ENCODE measurements at regions not wholly inside any gene's neighbourhood (a gene's known extent, or its start where the extent isn't known, plus 50 kb on each side); places are given as distances from the start of the nearest gene placed in this dataset.

GRCh38 chr18:42564761-42565160 lies 550.7 kb downstream of the RIT2 start:
- H3K4me1 ChIP-seq (ENCODE audit: insufficient read depth, low read length) = no peaks in the 10 kb centered on the region
- no peak overlapping the region for H3K23ac ChIP-seq (ENCODE audit: insufficient read length, low read depth, low read length)
- no peak overlapping the region for H2AFZ ChIP-seq (ENCODE audit: low read length)
- no peak overlapping the region for H2AK5ac ChIP-seq (ENCODE audit: insufficient read length, low read length)
- no peak overlapping the region for H3K4me3 Mint-ChIP-seq
- H4K20me1 ChIP-seq (ENCODE audit: control insufficient read depth, insufficient read depth, insufficient read length) = no peaks in the 10 kb centered on the region
- no peak overlapping the region for H2BK15ac ChIP-seq (ENCODE audit: low read depth, low read length)
- TF ChIP-seq CTCF (conservative IDR thresholded peaks at IDR 0.05) = no peak
- no peak for DNase-seq
- WGBS (ENCODE audit: extremely low coverage, insufficient read length, low lambda C conversion rate) = no CpG with 5 or more reads among the region's 1 CpG
- H3K27ac Mint-ChIP-seq = no peak overlapping the region
- H3K27me3 Mint-ChIP-seq (ENCODE audit: low read depth) = no peaks in the 10 kb centered on the region
- no peak overlapping the region for H3K14ac ChIP-seq (ENCODE audit: insufficient read depth, low read length)
- no peak overlapping the region for H3K4ac ChIP-seq (ENCODE audit: low read depth, low read length)
- H3K9ac ChIP-seq (ENCODE audit: extremely low read depth, insufficient read length, low read length) = no peak overlapping the region
- no peaks in the 10 kb centered on the region for H3K36me3 Mint-ChIP-seq (ENCODE audit: insufficient read depth in 1 of 3, low read depth in 3 of 3)
- H2BK20ac ChIP-seq (ENCODE audit: low read depth, low read length, poor library complexity, severe bottlenecking) = no peak overlapping the region
- no peak overlapping the region for H2BK5ac ChIP-seq (ENCODE audit: insufficient read length, low read length)
- no peak overlapping the region for H4K8ac ChIP-seq (replicated peaks; ENCODE audit: insufficient read length, low read depth, low read length)
- no peaks in the 10 kb centered on the region for H3K9me3 ChIP-seq (ENCODE audit: control insufficient read depth, low read depth, low read length)
- no peaks in the 10 kb centered on the region for H3K27me3 ChIP-seq (ENCODE audit: insufficient read depth, low read length)
- H3K23me2 ChIP-seq (ENCODE audit: insufficient read length, low read depth, low read length, poor library complexity, severe bottlenecking) = no peaks in the 10 kb centered on the region
- no peaks in the 10 kb centered on the region for H3K79me1 ChIP-seq (ENCODE audit: insufficient read depth, low read depth, low read length, poor library complexity, severe bottlenecking)
- no peak overlapping the region for H2BK120ac ChIP-seq (ENCODE audit: low read depth, low read length, poor library complexity, severe bottlenecking)
- peaks cover 5 to 6% of the 10 kb centered on the region in 2 experiments; a peak in 3 of 4 replicates for H3K4me1 Mint-ChIP-seq
- no peak overlapping the region for H3K56ac ChIP-seq (ENCODE audit: insufficient read length, low read depth, low read length)
- no peak overlapping the region for H3K27ac ChIP-seq (ENCODE audit: insufficient read length, low read depth, low read length)
- no peak overlapping the region for H4K91ac ChIP-seq (ENCODE audit: insufficient read length, low read depth, low read length)
- no peak overlapping the region for H2BK12ac ChIP-seq (ENCODE audit: insufficient read length, low read depth, low read length)
- no peak overlapping the region for H4K5ac ChIP-seq (ENCODE audit: insufficient read length, low read depth, low read length)
- H3K79me2 ChIP-seq (ENCODE audit: insufficient read depth, low read length) = no peaks in the 10 kb centered on the region
- no peak overlapping the region for H3K4me2 ChIP-seq (ENCODE audit: insufficient read depth, insufficient read length, low read length)
- no peak overlapping the region for H3K18ac ChIP-seq (ENCODE audit: insufficient read length, low read depth, low read length)
- no peaks in the 10 kb centered on the region for H3K9me3 Mint-ChIP-seq
- no peak overlapping the region for H3T11ph ChIP-seq (ENCODE audit: low read length)
